ENCODE measurements at regions not wholly inside any gene's neighbourhood (a gene's known extent, or its start where the extent isn't known, plus 50 kb on each side); places are given as distances from the start of the nearest gene placed in this dataset.

GRCh38 chr2:176621350-176621749 is 352.1 kb downstream of the MTX2 start:
- H3K4me3 ChIP-seq (ENCODE audit: low read depth, low read length): no peak overlapping the region
- TF ChIP-seq, protein P1, sequence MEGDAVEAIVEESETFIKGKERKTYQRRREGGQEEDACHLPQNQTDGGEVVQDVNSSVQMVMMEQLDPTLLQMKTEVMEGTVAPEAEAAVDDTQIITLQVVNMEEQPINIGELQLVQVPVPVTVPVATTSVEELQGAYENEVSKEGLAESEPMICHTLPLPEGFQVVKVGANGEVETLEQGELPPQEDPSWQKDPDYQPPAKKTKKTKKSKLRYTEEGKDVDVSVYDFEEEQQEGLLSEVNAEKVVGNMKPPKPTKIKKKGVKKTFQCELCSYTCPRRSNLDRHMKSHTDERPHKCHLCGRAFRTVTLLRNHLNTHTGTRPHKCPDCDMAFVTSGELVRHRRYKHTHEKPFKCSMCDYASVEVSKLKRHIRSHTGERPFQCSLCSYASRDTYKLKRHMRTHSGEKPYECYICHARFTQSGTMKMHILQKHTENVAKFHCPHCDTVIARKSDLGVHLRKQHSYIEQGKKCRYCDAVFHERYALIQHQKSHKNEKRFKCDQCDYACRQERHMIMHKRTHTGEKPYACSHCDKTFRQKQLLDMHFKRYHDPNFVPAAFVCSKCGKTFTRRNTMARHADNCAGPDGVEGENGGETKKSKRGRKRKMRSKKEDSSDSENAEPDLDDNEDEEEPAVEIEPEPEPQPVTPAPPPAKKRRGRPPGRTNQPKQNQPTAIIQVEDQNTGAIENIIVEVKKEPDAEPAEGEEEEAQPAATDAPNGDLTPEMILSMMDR (IDR thresholded peaks at IDR 0.05; ENCODE audit: insufficient read depth, low read length, poor library complexity, severe bottlenecking): no peak
- H3K27me3 ChIP-seq (ENCODE audit: control insufficient read depth, insufficient read depth, low read length): no peaks in the 10 kb centered on the region
- no peaks in the 10 kb centered on the region for H3K36me3 ChIP-seq (ENCODE audit: control insufficient read depth, insufficient read depth, low read length)
- DNase-seq (ENCODE audit: low read depth): no peak

DNA sequence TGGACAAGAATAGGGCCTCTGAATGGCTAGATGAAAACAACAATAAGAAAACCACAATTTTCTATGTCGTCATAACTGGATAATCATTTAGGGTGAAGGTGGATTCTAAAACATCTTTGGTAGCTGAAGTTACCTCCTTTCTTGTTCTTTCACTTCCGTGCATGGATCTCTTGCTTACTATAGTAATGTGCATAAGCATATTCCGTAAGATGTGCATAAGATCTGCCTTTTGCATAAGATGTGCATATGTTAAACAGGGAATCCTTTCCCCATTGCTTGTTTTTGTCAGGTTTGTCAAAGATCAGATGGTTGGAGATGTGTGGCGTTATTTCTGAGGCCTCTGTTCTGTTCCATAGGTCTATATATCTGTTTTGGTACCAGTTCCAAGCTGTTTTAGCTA is 353.6 kb downstream of the MTX2 start:
- no peaks in the 10 kb centered on the region for H3K36me3 ChIP-seq (ENCODE audit: control insufficient read depth, insufficient read depth, low read length)
- no peak for DNase-seq (ENCODE audit: low read depth)

GRCh38 chr2:176626796-176627195 is 357.6 kb downstream of the MTX2 start:
- H3K27me3 ChIP-seq (ENCODE audit: control insufficient read depth, insufficient read depth, low read length): no peaks in the 10 kb centered on the region
- H3K36me3 ChIP-seq (ENCODE audit: control insufficient read depth, insufficient read depth, low read length): no peaks in the 10 kb centered on the region
- no peak for DNase-seq (ENCODE audit: low read depth)
- TF ChIP-seq, protein P1 (IDR thresholded peaks at IDR 0.05; ENCODE audit: insufficient read depth, low read length, poor library complexity, severe bottlenecking): no peak
- H3K4me3 ChIP-seq (ENCODE audit: low read depth, low read length): no peak overlapping the region

More for the DNA sequence above, 353.6 kb downstream of the MTX2 start:
- H3K27me3 ChIP-seq (ENCODE audit: control insufficient read depth, insufficient read depth, low read length): no peaks in the 10 kb centered on the region
- H3K4me3 ChIP-seq (ENCODE audit: low read depth, low read length): no peak overlapping the region
- TF ChIP-seq, protein P1 (IDR thresholded peaks at IDR 0.05; ENCODE audit: insufficient read depth, low read length, poor library complexity, severe bottlenecking): no peak

DNA sequence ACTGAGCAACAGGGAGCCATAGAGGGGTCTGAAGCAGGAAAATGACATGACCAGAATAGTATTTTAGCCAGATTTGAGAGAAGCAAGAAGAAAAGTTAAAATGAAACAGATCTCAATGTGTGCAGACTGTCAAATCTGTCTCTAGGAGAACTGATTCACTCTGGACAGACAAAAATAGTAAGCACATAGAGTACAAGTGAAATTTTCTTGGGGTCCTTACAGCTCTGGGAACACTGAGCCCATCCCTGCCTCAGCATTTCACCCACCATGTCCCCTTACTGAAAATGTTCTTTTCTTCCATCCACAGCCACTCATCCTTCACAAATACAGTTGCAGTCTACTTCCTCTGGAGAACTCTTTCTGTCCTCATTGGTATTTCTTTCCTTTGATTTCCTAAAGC is 359.2 kb downstream of the MTX2 start:
- no peak for DNase-seq (ENCODE audit: low read depth)
- TF ChIP-seq, protein P1 (IDR thresholded peaks at IDR 0.05; ENCODE audit: insufficient read depth, low read length, poor library complexity, severe bottlenecking): no peak
- no peaks in the 10 kb centered on the region for H3K36me3 ChIP-seq (ENCODE audit: control insufficient read depth, insufficient read depth, low read length)
- H3K27me3 ChIP-seq (ENCODE audit: control insufficient read depth, insufficient read depth, low read length): no peaks in the 10 kb centered on the region
- no peak overlapping the region for H3K4me3 ChIP-seq (ENCODE audit: low read depth, low read length)

GRCh38 chr2:176633754-176634153 is 364.5 kb downstream of the MTX2 start:
- Histone ChIP-seq H3K36me3 (ENCODE audit: control insufficient read depth, insufficient read depth, low read length) (no peaks in the 10 kb centered on the region), H3K4me3 (ENCODE audit: low read depth, low read length) (no peak overlapping the region), H3K27me3 (ENCODE audit: control insufficient read depth, insufficient read depth, low read length) (no peaks in the 10 kb centered on the region)
- no peak for DNase-seq (ENCODE audit: low read depth)
- TF ChIP-seq, protein P1 (IDR thresholded peaks at IDR 0.05; ENCODE audit: insufficient read depth, low read length, poor library complexity, severe bottlenecking): no peak

GRCh38 chr2:176636401-176636800 is 367.2 kb downstream of the MTX2 start:
- H3K27me3 ChIP-seq (ENCODE audit: control insufficient read depth, insufficient read depth, low read length): no peaks in the 10 kb centered on the region
- H3K36me3 ChIP-seq (ENCODE audit: control insufficient read depth, insufficient read depth, low read length): no peaks in the 10 kb centered on the region
- no peak for DNase-seq (ENCODE audit: low read depth)
- TF ChIP-seq, protein P1 (IDR thresholded peaks at IDR 0.05; ENCODE audit: insufficient read depth, low read length, poor library complexity, severe bottlenecking): no peak
- H3K4me3 ChIP-seq (ENCODE audit: low read depth, low read length): peak overlapping the region; percentile 46
